Body of pancreas (tissue), 4 donors: ENCODE measurements at regions not wholly inside any gene's neighbourhood (a gene's known extent, or its start where the extent isn't known, plus 50 kb on each side); places are given as distances from the start of the nearest gene placed in this dataset.
A peak's percentile ranks its signal among the peaks of the same experiment; 100 is the strongest.

ENCODE experiments used
- ATAC-seq: fragments of 150-250 bp; one replicate; pipeline ENCODE4 v1.9.1; 2016
- DNase-seq, 4 donors: peaks; one replicate each; pipeline ENCODE4 v3.0.0-alpha.2; 2019
- H3K27ac ChIP-seq, 4 donors: fragments of 200-600 bp; sonication (generic); 1 replicate in 3 of 4; 2 replicates in 1 of 4; pipeline versions ENCODE4 v1.5.1 to v1.6.1; 2016 to 2019; ENCODE audit warnings: mild to moderate bottlenecking in 1 of 4, mixed read lengths in 1 of 4, moderate library complexity in 1 of 4
- H3K27me3 ChIP-seq, 2 donors: fragments of 200-600 bp; sonication (generic); one replicate each; pipeline ENCODE4 v1.6.0; 2016; ENCODE audit warnings: mild to moderate bottlenecking in 1 of 2
- H3K36me3 ChIP-seq, 2 donors: fragments of 200-600 bp; sonication (generic); replicated peaks in 1 of 2; 2 replicates each; pipeline ENCODE4 v1.5.1; 2016; ENCODE audit warnings: low read depth in 2 of 2; ENCODE audit not compliant: insufficient read depth in 1 of 2
- H3K4me1 ChIP-seq: fragments of 200-600 bp; sonication (generic); one replicate; pipeline ENCODE4 v1.6.0; 2016
- H3K4me3 ChIP-seq, 2 donors: fragments of 200-600 bp; sonication (generic); 1 replicate in 1 of 2; 2 replicates in 1 of 2; pipeline ENCODE4 v1.5.1; 2016 to 2019
- H3K9me3 ChIP-seq, 3 donors: fragments of 200-600 bp; sonication (generic); 1 replicate in 2 of 3; 2 replicates in 1 of 3; pipeline ENCODE4 v1.5.1; 2016
- POLR2A ChIP-seq, 3 donors: fragments of 450-650 bp; IDR thresholded peaks; one replicate each; pipeline ENCODE4 v1.6.1; 2016; ENCODE audit warnings: antibody characterized with exemption in 3 of 3, mild to moderate bottlenecking in 2 of 3
- WGBS, 2 donors: methylation state at CpG; one replicate each; pipeline ENCODE4 v1.1.5; 2017; 5-methylcytosine and 5-hydroxymethylcytosine counted together
- intact Hi-C: fragments of 100-400 bp; cut with DNase I; formaldehyde crosslinking; loops from one replicate; pipeline ENCODE4 v1.15.1; 2023
- TF ChIP-seq, protein P1 (sequence below), 7 experiments: fragments of 450-650 bp in 4 of 7; fragments of 200-600 bp in 3 of 7; sonication (generic) in 3 of 7; IDR thresholded peaks; one replicate each; pipeline ENCODE4 v1.5.1; 2016 to 2019; ENCODE audit warnings: antibody characterized with exemption in 7 of 7

GRCh38 chr12:93174473-93174872 lies 203.3 kb upstream of the NUDT4 start:
- 83 to 87% methylated on average over 5 of the region's 5 CpGs for WGBS, 2 donors
- DNase-seq (no peak), ATAC-seq (no peak)
- no peak overlapping the region for H3K27ac ChIP-seq
- TF ChIP-seq POLR2A (IDR thresholded peaks at IDR 0.05): no peak
- TF ChIP-seq, protein P1, sequence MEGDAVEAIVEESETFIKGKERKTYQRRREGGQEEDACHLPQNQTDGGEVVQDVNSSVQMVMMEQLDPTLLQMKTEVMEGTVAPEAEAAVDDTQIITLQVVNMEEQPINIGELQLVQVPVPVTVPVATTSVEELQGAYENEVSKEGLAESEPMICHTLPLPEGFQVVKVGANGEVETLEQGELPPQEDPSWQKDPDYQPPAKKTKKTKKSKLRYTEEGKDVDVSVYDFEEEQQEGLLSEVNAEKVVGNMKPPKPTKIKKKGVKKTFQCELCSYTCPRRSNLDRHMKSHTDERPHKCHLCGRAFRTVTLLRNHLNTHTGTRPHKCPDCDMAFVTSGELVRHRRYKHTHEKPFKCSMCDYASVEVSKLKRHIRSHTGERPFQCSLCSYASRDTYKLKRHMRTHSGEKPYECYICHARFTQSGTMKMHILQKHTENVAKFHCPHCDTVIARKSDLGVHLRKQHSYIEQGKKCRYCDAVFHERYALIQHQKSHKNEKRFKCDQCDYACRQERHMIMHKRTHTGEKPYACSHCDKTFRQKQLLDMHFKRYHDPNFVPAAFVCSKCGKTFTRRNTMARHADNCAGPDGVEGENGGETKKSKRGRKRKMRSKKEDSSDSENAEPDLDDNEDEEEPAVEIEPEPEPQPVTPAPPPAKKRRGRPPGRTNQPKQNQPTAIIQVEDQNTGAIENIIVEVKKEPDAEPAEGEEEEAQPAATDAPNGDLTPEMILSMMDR (IDR thresholded peaks at IDR 0.05): no peak
- H3K9me3 ChIP-seq: no peaks in the 10 kb centered on the region
- H3K27me3 ChIP-seq: no peaks in the 10 kb centered on the region
- H3K36me3 ChIP-seq: no peaks in the 10 kb centered on the region
- no peaks in the 10 kb centered on the region for H3K4me1 ChIP-seq
- intact Hi-C loops: no loop called here
- H3K4me3 ChIP-seq: no peak overlapping the region

DNA sequence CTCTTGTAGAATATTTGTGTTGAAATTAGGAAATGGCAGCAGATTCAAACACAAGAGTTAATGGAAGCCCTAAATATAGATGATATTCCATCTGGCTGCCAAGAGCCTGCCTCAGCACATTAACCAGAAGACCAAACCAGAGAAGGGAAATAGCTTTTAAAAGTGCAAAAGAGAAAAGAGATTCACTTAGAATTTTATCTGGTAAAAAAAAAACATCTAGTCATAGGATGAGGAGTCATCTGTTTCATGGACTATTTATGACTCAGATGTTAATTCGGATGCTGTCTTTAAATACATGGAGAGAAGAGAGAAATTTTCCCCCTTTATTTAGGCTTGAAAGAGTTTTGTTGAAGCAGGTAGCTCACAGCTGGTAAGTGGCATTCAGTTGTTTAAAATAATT lies 201.6 kb upstream of the NUDT4 start:
- Histone ChIP-seq H3K27me3 (no peaks in the 10 kb centered on the region), H3K9me3 (no peaks in the 10 kb centered on the region), H3K36me3 (no peaks in the 10 kb centered on the region), H3K4me1 (no peaks in the 10 kb centered on the region), H3K4me3 (no peak overlapping the region), H3K27ac (peak overlapping the region in 2 of 4 donors; percentile 14 to 50)
- intact Hi-C loops: no loop called here
- TF ChIP-seq, protein P1 (IDR thresholded peaks at IDR 0.05): no peak
- TF ChIP-seq POLR2A (IDR thresholded peaks at IDR 0.05): no peak
- DNase-seq (no peak), ATAC-seq (no peak)
- WGBS, 2 donors: 48 to 54% methylated on average over 1 of the region's 1 CpG

DNA sequence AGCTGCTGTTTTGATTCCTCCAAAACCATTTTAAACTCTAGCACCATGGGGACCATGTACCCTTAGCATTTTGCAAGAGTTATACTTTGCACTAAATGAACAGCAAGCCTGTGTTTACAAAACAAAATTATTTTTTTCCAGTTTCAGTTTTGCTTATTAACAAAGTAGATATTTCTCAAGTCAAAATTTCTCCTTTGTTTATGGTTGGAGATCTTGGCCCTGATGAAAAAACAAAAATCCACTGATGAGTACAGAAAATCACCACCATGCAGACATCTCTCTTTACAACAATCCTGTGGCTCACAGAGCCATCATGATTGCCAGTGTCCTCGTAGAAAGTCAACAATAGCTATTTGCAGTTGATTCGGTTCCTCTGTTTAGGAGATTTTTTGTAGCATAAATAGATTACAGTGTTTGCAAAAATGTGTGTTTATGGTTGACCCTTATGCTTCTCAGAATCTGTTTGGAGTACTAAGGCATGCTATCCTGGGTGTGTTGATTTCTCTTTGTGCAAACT lies 201.1 kb upstream of the NUDT4 start:
- 12 to 24% methylated on average over 2 of the region's 2 CpGs for WGBS, 2 donors
- Histone ChIP-seq H3K4me1 (no peaks in the 10 kb centered on the region), H3K27me3 (no peaks in the 10 kb centered on the region), H3K9me3 (no peaks in the 10 kb centered on the region), H3K27ac (peak overlapping the region in 1 of 4 donors; percentile 42), H3K4me3 (no peak overlapping the region), H3K36me3 (no peaks in the 10 kb centered on the region)
- intact Hi-C loops: no loop called here
- DNase-seq: no peak
- TF ChIP-seq POLR2A (IDR thresholded peaks at IDR 0.05): no peak
- TF ChIP-seq, protein P1 (IDR thresholded peaks at IDR 0.05): no peak
- ATAC-seq: no peak

DNA sequence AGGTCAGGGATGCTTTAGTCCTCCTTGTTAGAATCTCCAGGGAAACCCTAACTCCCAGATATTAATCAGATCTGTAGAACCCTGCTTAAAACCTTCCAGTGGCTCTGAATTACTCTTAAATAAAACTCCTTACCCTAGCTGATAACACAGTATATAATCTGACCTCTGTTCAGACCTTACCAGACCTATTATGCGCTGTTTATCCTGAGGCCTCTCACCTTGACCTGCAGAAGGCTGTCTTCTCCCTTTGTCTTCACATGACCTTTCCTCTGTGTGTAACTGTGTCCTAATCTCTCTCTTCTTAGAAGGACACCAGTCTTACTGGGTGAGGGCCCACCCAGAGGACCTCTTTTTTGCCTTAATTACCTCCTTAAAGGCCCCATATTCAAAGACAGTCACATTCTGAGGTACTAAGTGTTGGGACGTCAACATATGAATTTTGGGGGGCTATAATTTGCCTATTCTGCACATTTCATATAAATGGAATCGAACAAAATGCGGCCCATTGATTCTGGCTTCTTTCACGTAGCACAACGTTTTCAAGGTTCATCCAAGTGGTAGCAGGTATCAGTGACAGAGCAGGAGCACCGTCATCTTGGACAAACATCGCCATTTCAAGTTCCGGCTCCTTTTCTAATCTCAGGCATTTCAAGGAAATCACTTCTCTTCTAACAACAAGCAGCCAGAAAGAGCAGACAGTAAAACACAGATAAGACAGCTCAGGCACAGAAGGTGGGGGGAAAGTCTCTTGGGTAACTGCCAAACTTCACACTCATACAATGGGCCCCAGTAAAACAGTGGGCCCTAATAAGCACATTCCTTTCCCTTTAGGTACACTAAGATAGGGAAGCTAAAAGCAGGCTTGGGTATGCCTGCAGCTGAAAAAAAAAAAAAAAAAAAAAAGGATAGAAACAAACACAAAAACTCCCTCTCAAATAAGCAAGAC lies 200.2 kb upstream of the NUDT4 start:
- ATAC-seq (no peak), DNase-seq (peak in 1 of 4 donors; percentile 20)
- no peaks in the 10 kb centered on the region for H3K27me3 ChIP-seq
- intact Hi-C loops: no loop called here
- H3K4me3 ChIP-seq: no peak overlapping the region
- TF ChIP-seq POLR2A (IDR thresholded peaks at IDR 0.05): no peak
- TF ChIP-seq, protein P1 (IDR thresholded peaks at IDR 0.05): no peak
- H3K4me1 ChIP-seq: no peaks in the 10 kb centered on the region
- H3K9me3 ChIP-seq: no peaks in the 10 kb centered on the region
- WGBS, 2 donors: 63 to 65% methylated on average over 9 of the region's 9 CpGs
- H3K27ac ChIP-seq: peak overlapping the region in 2 of 4 donors; percentile 42 to 47
- no peaks in the 10 kb centered on the region for H3K36me3 ChIP-seq
